HFFc6 (cell line): ENCODE measurements at regions not wholly inside any gene's neighbourhood (a gene's known extent, or its start where the extent isn't known, plus 50 kb on each side); places are given as distances from the start of the nearest gene placed in this dataset.

Source experiments
- DNase-seq: peaks from one replicate; pipeline ENCODE4 v3.0.0-alpha.2; 2018
- H3K27ac Mint-ChIP-seq: 2 replicates; pipeline ENCODE4 v1.8.0; 2020; ENCODE audit warnings: mild to moderate bottlenecking, mixed read lengths
- H3K27me3 Mint-ChIP-seq: 2 replicates; pipeline ENCODE4 v1.8.0; 2021; ENCODE audit warnings: mild to moderate bottlenecking, moderate library complexity, mixed read lengths; ENCODE audit not compliant: insufficient read depth
- H3K36me3 Mint-ChIP-seq: 2 replicates; pipeline ENCODE4 v1.8.0; 2021; ENCODE audit warnings: low read depth, mixed read lengths
- H3K4me1 Mint-ChIP-seq: 2 replicates; pipeline ENCODE4 v1.8.0; 2020; ENCODE audit warnings: low read depth, mixed read lengths
- H3K4me3 Mint-ChIP-seq: 2 replicates; pipeline ENCODE4 v1.8.0; 2020; ENCODE audit warnings: mild to moderate bottlenecking, moderate library complexity, mixed read lengths
- H3K9me3 Mint-ChIP-seq: 2 replicates; pipeline ENCODE4 v1.8.0; 2020; ENCODE audit warnings: mild to moderate bottlenecking, mixed read lengths
- TF ChIP-seq, protein P1 (sequence below): fragments of 200-600 bp; sonication (generic); IDR thresholded peaks from 2 replicates; pipeline ENCODE4 v1.5.0; 2021; ENCODE audit warnings: antibody characterized with exemption, mild to moderate bottlenecking

DNA sequence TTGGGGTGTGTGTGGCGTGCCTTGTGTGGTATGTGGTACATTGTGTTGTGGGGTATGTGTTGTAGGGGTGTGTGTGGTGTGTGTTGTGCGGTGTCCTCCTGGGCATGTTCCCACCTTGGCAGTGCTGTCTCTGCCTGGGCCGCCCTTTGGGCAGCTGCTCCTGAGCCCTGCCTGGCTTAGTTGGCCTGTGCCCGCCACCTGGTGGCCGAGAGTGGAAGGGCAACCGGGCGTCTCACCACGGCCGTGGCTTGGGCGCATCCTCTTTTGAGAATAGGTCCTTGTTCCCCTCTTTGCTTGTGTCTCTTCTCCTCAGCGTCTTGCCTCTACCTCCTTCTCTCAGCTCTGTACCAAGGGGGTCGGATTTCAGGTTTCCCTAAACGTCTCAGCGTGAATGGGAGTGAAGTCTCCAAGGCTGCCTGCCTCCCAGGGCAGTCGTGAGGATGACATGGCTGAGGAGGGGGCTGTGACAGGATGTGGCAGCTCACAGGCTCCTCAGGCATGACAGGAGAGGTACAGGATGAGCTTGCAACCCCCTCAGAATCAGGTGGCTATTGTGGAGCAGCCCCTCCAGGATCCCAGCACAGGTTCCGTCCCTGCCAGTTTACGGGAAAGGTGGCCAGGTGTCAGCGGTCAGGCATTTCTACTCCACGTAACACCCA, 98.4 kb upstream of the PODXL start:
- no peaks in the 10 kb centered on the region for H3K36me3 Mint-ChIP-seq
- H3K4me3 Mint-ChIP-seq: peak overlapping the region; percentile 51; the same call in 1 of the 2 replicates
- H3K27ac Mint-ChIP-seq: peak overlapping the region; percentile 53; the same call in 1 of the 2 replicates
- TF ChIP-seq, protein P1, sequence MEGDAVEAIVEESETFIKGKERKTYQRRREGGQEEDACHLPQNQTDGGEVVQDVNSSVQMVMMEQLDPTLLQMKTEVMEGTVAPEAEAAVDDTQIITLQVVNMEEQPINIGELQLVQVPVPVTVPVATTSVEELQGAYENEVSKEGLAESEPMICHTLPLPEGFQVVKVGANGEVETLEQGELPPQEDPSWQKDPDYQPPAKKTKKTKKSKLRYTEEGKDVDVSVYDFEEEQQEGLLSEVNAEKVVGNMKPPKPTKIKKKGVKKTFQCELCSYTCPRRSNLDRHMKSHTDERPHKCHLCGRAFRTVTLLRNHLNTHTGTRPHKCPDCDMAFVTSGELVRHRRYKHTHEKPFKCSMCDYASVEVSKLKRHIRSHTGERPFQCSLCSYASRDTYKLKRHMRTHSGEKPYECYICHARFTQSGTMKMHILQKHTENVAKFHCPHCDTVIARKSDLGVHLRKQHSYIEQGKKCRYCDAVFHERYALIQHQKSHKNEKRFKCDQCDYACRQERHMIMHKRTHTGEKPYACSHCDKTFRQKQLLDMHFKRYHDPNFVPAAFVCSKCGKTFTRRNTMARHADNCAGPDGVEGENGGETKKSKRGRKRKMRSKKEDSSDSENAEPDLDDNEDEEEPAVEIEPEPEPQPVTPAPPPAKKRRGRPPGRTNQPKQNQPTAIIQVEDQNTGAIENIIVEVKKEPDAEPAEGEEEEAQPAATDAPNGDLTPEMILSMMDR: peak; percentile 92
- peak; percentile 84 for DNase-seq
- no peaks in the 10 kb centered on the region for H3K9me3 Mint-ChIP-seq
- peaks cover 30% of the 10 kb centered on the region for H3K4me1 Mint-ChIP-seq
- H3K27me3 Mint-ChIP-seq: no peaks in the 10 kb centered on the region; the same call in 1 of the 2 replicates

DNA sequence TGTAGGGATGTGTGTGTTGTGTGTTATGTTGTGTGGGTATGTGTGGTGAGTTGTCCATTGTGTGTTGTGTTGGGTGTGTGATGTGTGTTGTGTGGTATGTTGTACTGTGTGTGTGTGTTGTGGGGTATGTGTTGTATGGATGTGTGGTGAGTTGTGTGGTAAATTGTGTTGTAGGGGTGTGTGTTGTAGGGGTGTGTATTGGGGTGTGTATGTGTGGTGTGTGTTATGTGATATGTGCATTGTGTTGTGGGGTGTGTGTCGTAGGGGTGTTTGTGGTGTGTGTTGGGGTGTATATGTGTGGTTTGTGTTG, 97.8 kb upstream of the PODXL start:
- H3K36me3 Mint-ChIP-seq: no peaks in the 10 kb centered on the region
- peak overlapping the region; percentile 53; the same call in 1 of the 2 replicates for H3K27ac Mint-ChIP-seq
- H3K4me1 Mint-ChIP-seq: peaks cover 30% of the 10 kb centered on the region
- H3K9me3 Mint-ChIP-seq: no peaks in the 10 kb centered on the region
- TF ChIP-seq, protein P1: no peak
- H3K27me3 Mint-ChIP-seq: no peaks in the 10 kb centered on the region; the same call in 1 of the 2 replicates
- H3K4me3 Mint-ChIP-seq: peak overlapping the region; percentile 64
- no peak for DNase-seq

DNA sequence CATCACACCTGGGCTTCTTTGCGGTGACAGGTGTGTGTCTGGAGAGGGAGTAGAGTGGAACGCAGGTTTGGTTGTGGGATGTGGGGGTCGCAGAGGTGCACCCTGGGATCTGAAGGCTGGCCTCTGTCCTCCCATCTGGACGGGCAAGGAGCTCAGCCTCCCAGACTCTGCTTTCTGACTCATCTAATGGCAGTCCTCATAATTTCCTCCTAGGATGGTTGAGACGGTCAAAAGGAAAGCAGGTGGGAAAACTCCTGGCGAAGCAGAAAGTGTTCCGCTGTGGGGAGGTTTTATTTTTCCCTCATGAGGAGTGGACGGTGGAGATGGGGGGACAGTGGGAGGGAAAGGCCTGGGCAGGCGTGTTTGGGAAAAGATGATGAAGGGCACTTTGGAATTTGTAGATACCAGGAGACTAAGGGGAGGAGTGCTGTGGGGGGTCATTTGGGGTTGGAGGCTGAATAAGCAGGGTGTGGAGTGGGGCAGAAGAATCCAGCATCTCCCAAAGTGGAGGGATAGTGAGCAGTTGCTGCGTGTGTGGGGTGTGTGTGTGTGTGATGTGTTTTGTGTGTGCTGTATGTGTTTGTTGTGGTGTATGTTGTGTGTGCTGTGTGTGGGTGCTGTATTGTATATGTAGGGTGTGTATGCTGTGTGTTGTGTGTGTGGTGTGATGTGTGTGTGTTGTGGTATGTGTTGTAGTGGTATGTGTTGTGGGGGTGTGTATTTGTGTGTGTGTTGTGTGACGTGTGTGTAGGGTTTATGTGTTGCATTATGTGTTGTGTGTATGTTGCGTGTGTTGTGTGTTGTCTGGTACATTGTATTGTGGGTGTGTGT, 97.2 kb upstream of the PODXL start:
- peak overlapping the region; percentile 64 for H3K4me3 Mint-ChIP-seq
- no peaks in the 10 kb centered on the region; the same call in 1 of the 2 replicates for H3K27me3 Mint-ChIP-seq
- TF ChIP-seq, protein P1: no peak
- H3K4me1 Mint-ChIP-seq: peaks cover 36% of the 10 kb centered on the region
- H3K9me3 Mint-ChIP-seq: no peaks in the 10 kb centered on the region
- no peaks in the 10 kb centered on the region for H3K36me3 Mint-ChIP-seq
- H3K27ac Mint-ChIP-seq: peak overlapping the region; percentile 53
- peak; percentile 43 for DNase-seq

DNA sequence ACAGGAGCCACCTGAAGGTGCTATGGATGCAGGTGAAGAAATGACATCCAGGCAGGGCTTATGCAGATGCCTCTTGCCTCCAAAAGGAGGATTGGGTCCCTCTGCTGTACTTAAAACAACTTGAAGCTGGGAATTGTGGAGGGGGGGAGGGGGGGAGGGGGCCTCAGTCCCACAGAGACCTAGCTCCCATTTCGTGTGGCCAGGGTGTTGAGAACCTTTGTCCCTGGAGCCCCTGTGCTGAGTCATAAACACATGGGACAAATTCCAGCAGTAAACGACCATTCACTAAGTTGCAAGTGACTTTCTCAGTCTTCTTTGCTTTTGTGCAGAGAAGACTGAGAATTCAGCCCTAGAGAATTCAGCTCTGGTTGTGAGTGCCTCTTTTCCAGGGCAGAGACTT, 96.5 kb upstream of the PODXL start:
- H3K27ac Mint-ChIP-seq: peak overlapping the region; percentile 53

DNA sequence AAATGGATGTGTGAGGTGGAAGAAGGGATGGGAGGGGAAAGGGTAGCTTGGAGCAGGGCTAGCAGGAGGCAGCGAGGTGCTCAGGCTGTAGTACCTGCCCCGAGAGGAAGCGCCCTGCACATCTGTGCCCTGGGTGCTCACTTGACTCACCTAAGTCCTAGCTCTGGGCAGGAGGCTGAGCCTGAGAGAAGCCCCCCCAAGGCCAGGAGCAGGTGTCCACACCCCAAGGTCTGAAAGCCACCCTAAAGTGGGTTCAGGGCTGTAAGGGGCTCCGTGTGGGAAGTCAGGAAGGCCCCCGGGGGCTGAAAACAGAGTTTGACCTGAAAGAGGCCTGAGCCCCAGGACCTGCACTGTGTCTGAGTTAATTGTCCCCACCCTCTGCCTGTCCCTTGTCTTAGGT, 95.8 kb upstream of the PODXL start:
- Mint-ChIP-seq H3K27me3 (no peaks in the 10 kb centered on the region; the same call in 1 of the 2 replicates), H3K9me3 (no peaks in the 10 kb centered on the region), H3K36me3 (no peaks in the 10 kb centered on the region), H3K4me3 (no peak overlapping the region), H3K27ac (no peak overlapping the region), H3K4me1 (peaks cover 29% of the 10 kb centered on the region)
- no peak for DNase-seq
- TF ChIP-seq, protein P1: no peak

More for the DNA sequence above, 96.5 kb upstream of the PODXL start:
- Mint-ChIP-seq H3K27me3 (no peaks in the 10 kb centered on the region; the same call in 1 of the 2 replicates), H3K9me3 (no peaks in the 10 kb centered on the region), H3K4me3 (no peak overlapping the region), H3K4me1 (peaks cover 36% of the 10 kb centered on the region), H3K36me3 (no peaks in the 10 kb centered on the region)
- TF ChIP-seq, protein P1: no peak
- no peak for DNase-seq
